DND-41 (cell line): ENCODE measurements at regions not wholly inside any gene's neighbourhood (a gene's known extent, or its start where the extent isn't known, plus 50 kb on each side); places are given as distances from the start of the nearest gene placed in this dataset.

Source experiments
- EZH2 ChIP-seq: IDR thresholded peaks from 3 replicates; pipeline ENCODE4 v1.6.1; 2012; ENCODE audit warnings: borderline replicate concordance, low read depth, mild to moderate bottlenecking, moderate library complexity, low read length, inconsistent platforms; ENCODE audit not compliant: severe bottlenecking
- TF ChIP-seq, protein P1 (sequence below): IDR thresholded peaks from 2 replicates; pipeline ENCODE4 v1.5.1; 2012; ENCODE audit warnings: borderline replicate concordance, low read length, moderate library complexity, mild to moderate bottlenecking; ENCODE audit not compliant: poor library complexity, severe bottlenecking; ENCODE audit errors: extremely low read depth

DNA sequence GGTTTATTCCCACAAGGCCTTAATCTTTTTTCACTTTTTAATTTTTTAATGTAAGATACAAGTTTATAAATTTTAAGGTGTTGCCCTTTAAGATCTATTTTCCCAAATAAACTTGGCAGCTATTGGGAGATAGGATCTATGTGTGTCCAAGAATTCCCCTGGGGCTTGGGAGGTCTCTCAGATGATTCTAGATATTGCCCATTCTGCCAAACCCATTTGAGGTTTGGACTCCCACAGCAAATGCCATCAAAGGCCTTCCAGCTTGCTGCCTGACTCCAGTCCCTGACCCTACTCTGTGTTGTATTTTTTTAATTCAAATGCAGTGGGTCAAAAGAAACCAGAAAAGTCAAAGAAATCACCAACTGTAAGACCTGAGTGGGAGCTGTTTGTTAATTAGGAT lies 120.0 kb upstream of the CHRDL1 start:
- TF ChIP-seq, protein P1, sequence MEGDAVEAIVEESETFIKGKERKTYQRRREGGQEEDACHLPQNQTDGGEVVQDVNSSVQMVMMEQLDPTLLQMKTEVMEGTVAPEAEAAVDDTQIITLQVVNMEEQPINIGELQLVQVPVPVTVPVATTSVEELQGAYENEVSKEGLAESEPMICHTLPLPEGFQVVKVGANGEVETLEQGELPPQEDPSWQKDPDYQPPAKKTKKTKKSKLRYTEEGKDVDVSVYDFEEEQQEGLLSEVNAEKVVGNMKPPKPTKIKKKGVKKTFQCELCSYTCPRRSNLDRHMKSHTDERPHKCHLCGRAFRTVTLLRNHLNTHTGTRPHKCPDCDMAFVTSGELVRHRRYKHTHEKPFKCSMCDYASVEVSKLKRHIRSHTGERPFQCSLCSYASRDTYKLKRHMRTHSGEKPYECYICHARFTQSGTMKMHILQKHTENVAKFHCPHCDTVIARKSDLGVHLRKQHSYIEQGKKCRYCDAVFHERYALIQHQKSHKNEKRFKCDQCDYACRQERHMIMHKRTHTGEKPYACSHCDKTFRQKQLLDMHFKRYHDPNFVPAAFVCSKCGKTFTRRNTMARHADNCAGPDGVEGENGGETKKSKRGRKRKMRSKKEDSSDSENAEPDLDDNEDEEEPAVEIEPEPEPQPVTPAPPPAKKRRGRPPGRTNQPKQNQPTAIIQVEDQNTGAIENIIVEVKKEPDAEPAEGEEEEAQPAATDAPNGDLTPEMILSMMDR = no peak
- TF ChIP-seq EZH2 = no peak
